Liver (tissue), 3 donors: ENCODE measurements at regions not wholly inside any gene's neighbourhood (a gene's known extent, or its start where the extent isn't known, plus 50 kb on each side); places are given as distances from the start of the nearest gene placed in this dataset.

Experiments
- EGR1 ChIP-seq, 2 donors: IDR thresholded peaks; 2 replicates each; pipeline ENCODE4 v1.6.1; 2016 to 2018; ENCODE audit warnings: antibody characterized with exemption in 2 of 2, low read depth in 2 of 2
- FOXA1 ChIP-seq: IDR thresholded peaks from 2 replicates; pipeline ENCODE4 v1.6.1; 2016; ENCODE audit warnings: antibody characterized with exemption
- JUND ChIP-seq, 2 donors: IDR thresholded peaks; 2 replicates each; pipeline ENCODE4 v1.6.1; 2016; ENCODE audit warnings: antibody characterized with exemption in 2 of 2
- RAD21 ChIP-seq, 2 donors: IDR thresholded peaks; 2 replicates each; pipeline ENCODE4 v1.6.1; 2016; ENCODE audit warnings: antibody characterized with exemption in 2 of 2, mild to moderate bottlenecking in 2 of 2
- SP1 ChIP-seq: IDR thresholded peaks from 2 replicates; pipeline ENCODE4 v1.6.1; 2018; ENCODE audit warnings: antibody characterized with exemption, mild to moderate bottlenecking
- TAF1 ChIP-seq: conservative IDR thresholded peaks from 2 replicates; pipeline ENCODE4 v1.6.1; 2016; ENCODE audit warnings: antibody characterized with exemption, mild to moderate bottlenecking
- YY1 ChIP-seq: IDR thresholded peaks from 2 replicates; pipeline ENCODE4 v1.6.1; 2016; ENCODE audit warnings: antibody characterized with exemption, mild to moderate bottlenecking
- TF ChIP-seq, protein P1 (sequence below): fragments of 150-350 bp; IDR thresholded peaks from 2 replicates; pipeline ENCODE4 v1.5.1; 2017; ENCODE audit warnings: improper control_type of control experiment, low read depth, low read length; ENCODE audit not compliant: missing input control
- TF ChIP-seq, protein P2 (sequence below): IDR thresholded peaks from 2 replicates; pipeline ENCODE4 v1.6.1; 2016; ENCODE audit warnings: antibody characterized with exemption, mild to moderate bottlenecking
- TF ChIP-seq, protein P3 (sequence below): IDR thresholded peaks from 2 replicates; pipeline ENCODE4 v1.6.1; 2016; ENCODE audit warnings: antibody characterized with exemption
- TF ChIP-seq, protein P4 (sequence below): IDR thresholded peaks from 2 replicates; pipeline ENCODE4 v1.6.1; 2016; ENCODE audit warnings: antibody characterized with exemption
- TF ChIP-seq, protein P5 (sequence below): IDR thresholded peaks from 2 replicates; pipeline ENCODE4 v1.6.1; 2016; ENCODE audit warnings: antibody characterized with exemption
- donor health status: healthy.
- donor health status: healthy.

DNA sequence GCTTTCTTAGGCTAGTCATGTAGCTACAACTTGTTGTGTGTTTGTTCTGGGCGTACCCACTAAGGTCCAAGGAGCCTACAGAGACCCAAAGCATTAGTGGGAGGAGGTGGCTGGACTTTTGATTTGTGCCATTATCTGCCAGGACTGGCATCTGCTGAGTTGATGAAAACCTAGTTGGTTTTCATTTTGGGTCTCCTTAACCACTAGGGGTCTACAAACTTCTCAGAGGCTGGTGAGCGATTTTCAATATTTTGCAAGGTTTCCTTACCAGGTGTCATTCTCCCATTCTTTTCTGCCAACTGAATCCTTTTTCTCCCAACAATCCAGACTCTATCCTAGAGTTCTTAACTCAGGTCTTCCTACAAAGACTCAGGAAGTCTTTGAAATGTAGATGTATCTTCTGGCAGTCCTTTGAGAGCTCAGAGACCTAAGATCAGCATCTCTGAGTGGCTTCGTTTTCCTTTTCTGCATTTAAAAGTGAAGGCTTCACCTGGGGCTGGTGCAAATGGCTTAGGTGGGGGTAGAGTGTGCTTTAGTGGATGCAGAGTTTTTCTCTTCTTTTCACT lies 150.0 kb upstream of the RMST start:
- TF ChIP-seq, protein P1, sequence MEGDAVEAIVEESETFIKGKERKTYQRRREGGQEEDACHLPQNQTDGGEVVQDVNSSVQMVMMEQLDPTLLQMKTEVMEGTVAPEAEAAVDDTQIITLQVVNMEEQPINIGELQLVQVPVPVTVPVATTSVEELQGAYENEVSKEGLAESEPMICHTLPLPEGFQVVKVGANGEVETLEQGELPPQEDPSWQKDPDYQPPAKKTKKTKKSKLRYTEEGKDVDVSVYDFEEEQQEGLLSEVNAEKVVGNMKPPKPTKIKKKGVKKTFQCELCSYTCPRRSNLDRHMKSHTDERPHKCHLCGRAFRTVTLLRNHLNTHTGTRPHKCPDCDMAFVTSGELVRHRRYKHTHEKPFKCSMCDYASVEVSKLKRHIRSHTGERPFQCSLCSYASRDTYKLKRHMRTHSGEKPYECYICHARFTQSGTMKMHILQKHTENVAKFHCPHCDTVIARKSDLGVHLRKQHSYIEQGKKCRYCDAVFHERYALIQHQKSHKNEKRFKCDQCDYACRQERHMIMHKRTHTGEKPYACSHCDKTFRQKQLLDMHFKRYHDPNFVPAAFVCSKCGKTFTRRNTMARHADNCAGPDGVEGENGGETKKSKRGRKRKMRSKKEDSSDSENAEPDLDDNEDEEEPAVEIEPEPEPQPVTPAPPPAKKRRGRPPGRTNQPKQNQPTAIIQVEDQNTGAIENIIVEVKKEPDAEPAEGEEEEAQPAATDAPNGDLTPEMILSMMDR = no peak
- TF ChIP-seq EGR1 (IDR thresholded peaks at IDR 0.05; ENCODE audit: low read depth in 2 of 2) (no peak), JUND (IDR thresholded peaks at IDR 0.05) (no peak), SP1 (no peak), YY1 (no peak), TAF1 (no peak), RAD21 (IDR thresholded peaks at IDR 0.05) (no peak), FOXA1 (no peak)
- TF ChIP-seq, protein P2, sequence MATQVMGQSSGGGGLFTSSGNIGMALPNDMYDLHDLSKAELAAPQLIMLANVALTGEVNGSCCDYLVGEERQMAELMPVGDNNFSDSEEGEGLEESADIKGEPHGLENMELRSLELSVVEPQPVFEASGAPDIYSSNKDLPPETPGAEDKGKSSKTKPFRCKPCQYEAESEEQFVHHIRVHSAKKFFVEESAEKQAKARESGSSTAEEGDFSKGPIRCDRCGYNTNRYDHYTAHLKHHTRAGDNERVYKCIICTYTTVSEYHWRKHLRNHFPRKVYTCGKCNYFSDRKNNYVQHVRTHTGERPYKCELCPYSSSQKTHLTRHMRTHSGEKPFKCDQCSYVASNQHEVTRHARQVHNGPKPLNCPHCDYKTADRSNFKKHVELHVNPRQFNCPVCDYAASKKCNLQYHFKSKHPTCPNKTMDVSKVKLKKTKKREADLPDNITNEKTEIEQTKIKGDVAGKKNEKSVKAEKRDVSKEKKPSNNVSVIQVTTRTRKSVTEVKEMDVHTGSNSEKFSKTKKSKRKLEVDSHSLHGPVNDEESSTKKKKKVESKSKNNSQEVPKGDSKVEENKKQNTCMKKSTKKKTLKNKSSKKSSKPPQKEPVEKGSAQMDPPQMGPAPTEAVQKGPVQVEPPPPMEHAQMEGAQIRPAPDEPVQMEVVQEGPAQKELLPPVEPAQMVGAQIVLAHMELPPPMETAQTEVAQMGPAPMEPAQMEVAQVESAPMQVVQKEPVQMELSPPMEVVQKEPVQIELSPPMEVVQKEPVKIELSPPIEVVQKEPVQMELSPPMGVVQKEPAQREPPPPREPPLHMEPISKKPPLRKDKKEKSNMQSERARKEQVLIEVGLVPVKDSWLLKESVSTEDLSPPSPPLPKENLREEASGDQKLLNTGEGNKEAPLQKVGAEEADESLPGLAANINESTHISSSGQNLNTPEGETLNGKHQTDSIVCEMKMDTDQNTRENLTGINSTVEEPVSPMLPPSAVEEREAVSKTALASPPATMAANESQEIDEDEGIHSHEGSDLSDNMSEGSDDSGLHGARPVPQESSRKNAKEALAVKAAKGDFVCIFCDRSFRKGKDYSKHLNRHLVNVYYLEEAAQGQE = no peak
- TF ChIP-seq, protein P3, sequence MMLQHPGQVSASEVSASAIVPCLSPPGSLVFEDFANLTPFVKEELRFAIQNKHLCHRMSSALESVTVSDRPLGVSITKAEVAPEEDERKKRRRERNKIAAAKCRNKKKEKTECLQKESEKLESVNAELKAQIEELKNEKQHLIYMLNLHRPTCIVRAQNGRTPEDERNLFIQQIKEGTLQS = no peak
- TF ChIP-seq, protein P4, sequence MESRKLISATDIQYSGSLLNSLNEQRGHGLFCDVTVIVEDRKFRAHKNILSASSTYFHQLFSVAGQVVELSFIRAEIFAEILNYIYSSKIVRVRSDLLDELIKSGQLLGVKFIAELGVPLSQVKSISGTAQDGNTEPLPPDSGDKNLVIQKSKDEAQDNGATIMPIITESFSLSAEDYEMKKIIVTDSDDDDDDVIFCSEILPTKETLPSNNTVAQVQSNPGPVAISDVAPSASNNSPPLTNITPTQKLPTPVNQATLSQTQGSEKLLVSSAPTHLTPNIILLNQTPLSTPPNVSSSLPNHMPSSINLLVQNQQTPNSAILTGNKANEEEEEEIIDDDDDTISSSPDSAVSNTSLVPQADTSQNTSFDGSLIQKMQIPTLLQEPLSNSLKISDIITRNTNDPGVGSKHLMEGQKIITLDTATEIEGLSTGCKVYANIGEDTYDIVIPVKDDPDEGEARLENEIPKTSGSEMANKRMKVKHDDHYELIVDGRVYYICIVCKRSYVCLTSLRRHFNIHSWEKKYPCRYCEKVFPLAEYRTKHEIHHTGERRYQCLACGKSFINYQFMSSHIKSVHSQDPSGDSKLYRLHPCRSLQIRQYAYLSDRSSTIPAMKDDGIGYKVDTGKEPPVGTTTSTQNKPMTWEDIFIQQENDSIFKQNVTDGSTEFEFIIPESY = no peak
- TF ChIP-seq, protein P5, sequence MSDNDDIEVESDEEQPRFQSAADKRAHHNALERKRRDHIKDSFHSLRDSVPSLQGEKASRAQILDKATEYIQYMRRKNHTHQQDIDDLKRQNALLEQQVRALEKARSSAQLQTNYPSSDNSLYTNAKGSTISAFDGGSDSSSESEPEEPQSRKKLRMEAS = no peak
